ENCODE measurements at regions not wholly inside any gene's neighbourhood (a gene's known extent, or its start where the extent isn't known, plus 50 kb on each side); places are given as distances from the start of the nearest gene placed in this dataset.

GRCh38 chr5:18507114-18507513 lies 872.9 kb downstream of the TAF11L14 start:
- TF ChIP-seq ZNF565 (CRISPR knock-in tag; conservative IDR thresholded peaks at IDR 0.05; ENCODE audit: low read depth) (no peak), ARNTL (CRISPR knock-in tag; IDR thresholded peaks at IDR 0.05; ENCODE audit: borderline replicate concordance, low read depth) (no peak), CSRNP3 (CRISPR knock-in tag; IDR thresholded peaks at IDR 0.05) (no peak), ZC3H10 (CRISPR knock-in tag; IDR thresholded peaks at IDR 0.05) (no peak), GLIS3 (CRISPR knock-in tag; IDR thresholded peaks at IDR 0.05) (no peak), TOX (CRISPR knock-in tag; IDR thresholded peaks at IDR 0.05; ENCODE audit: borderline replicate concordance) (no peak), SNAI2 (CRISPR knock-in tag; IDR thresholded peaks at IDR 0.05) (no peak), CSDC2 (CRISPR knock-in tag; IDR thresholded peaks at IDR 0.05) (no peak), PATZ1 (CRISPR knock-in tag; IDR thresholded peaks at IDR 0.05; ENCODE audit: borderline replicate concordance) (no peak), ISL1 (CRISPR knock-in tag; IDR thresholded peaks at IDR 0.05) (no peak), RARB (CRISPR knock-in tag; IDR thresholded peaks at IDR 0.05) (no peak), CREB5 (CRISPR knock-in tag; IDR thresholded peaks at IDR 0.05; ENCODE audit: low read depth) (no peak)
- ATAC-seq: no peak

GRCh38 chr5:18517641-18518380 lies 883.6 kb downstream of the TAF11L14 start:
- ATAC-seq: no peak
- no peak for TF ChIP-seq ISL1 (CRISPR knock-in tag; IDR thresholded peaks at IDR 0.05)
- TF ChIP-seq ZFP30 (CRISPR knock-in tag; IDR thresholded peaks at IDR 0.05): no peak
- no peak for TF ChIP-seq ESRRG (CRISPR knock-in tag; IDR thresholded peaks at IDR 0.05)
- TF ChIP-seq PATZ1 (CRISPR knock-in tag; IDR thresholded peaks at IDR 0.05; ENCODE audit: borderline replicate concordance): no peak

GRCh38 chr5:18523380-18523779 lies 889.1 kb downstream of the TAF11L14 start:
- no peak for TF ChIP-seq TCF4 (CRISPR knock-in tag; IDR thresholded peaks at IDR 0.05; ENCODE audit: borderline replicate concordance)
- no peak for TF ChIP-seq CREB5 (CRISPR knock-in tag; IDR thresholded peaks at IDR 0.05; ENCODE audit: low read depth)
- TF ChIP-seq TOX (CRISPR knock-in tag; IDR thresholded peaks at IDR 0.05; ENCODE audit: borderline replicate concordance): no peak
- no peak for TF ChIP-seq OSR1 (CRISPR knock-in tag; IDR thresholded peaks at IDR 0.05)
- no peak for TF ChIP-seq CSRNP3 (CRISPR knock-in tag; IDR thresholded peaks at IDR 0.05)
- TF ChIP-seq ISL1 (CRISPR knock-in tag; IDR thresholded peaks at IDR 0.05): no peak
- no peak for TF ChIP-seq ZNF70 (CRISPR knock-in tag; IDR thresholded peaks at IDR 0.05)
- TF ChIP-seq ZC3H10 (CRISPR knock-in tag; IDR thresholded peaks at IDR 0.05): no peak
- TF ChIP-seq SNAI2 (CRISPR knock-in tag; IDR thresholded peaks at IDR 0.05): no peak
- no peak for TF ChIP-seq TSHZ2 (CRISPR knock-in tag; IDR thresholded peaks at IDR 0.05)
- no peak for TF ChIP-seq RARB (CRISPR knock-in tag; IDR thresholded peaks at IDR 0.05)
- TF ChIP-seq ARNTL (CRISPR knock-in tag; IDR thresholded peaks at IDR 0.05; ENCODE audit: borderline replicate concordance, low read depth): no peak
- TF ChIP-seq ZNF8 (CRISPR knock-in tag; IDR thresholded peaks at IDR 0.05): no peak
- no peak for TF ChIP-seq ESRRG (CRISPR knock-in tag; IDR thresholded peaks at IDR 0.05)
- no peak for TF ChIP-seq ZFP30 (CRISPR knock-in tag; IDR thresholded peaks at IDR 0.05)
- no peak for ATAC-seq
